Left ventricle myocardium inferior (tissue), 1 donor: ENCODE measurements at regions not wholly inside any gene's neighbourhood (a gene's known extent, or its start where the extent isn't known, plus 50 kb on each side); places are given as distances from the start of the nearest gene placed in this dataset.
"Not testable (repeated sequence)": the region's sequence is repeated elsewhere in the genome, so short reads cannot be mapped to it uniquely, and the experiment has no call there.

Experiments used
- DNase-seq: peaks from one replicate; pipeline ENCODE4 v3.0.0-alpha.2; 2020
- H3K27ac ChIP-seq: fragments of 200-600 bp; replicated peaks from 2 replicates; pipeline ENCODE4 v1.8.0; 2021
- H3K27me3 ChIP-seq: fragments of 200-600 bp; 2 replicates; pipeline ENCODE4 v1.8.0; 2021; ENCODE audit warnings: low read depth
- H3K36me3 ChIP-seq: fragments of 200-600 bp; 2 replicates; pipeline ENCODE4 v1.8.0; 2021
- H3K4me1 ChIP-seq: fragments of 200-600 bp; 2 replicates; pipeline ENCODE4 v1.8.0; 2021
- H3K4me3 ChIP-seq: fragments of 200-600 bp; 2 replicates; pipeline ENCODE4 v1.8.0; 2021; ENCODE audit warnings: mild to moderate bottlenecking, moderate library complexity
- H3K9me3 ChIP-seq: fragments of 200-600 bp; replicated peaks from 2 replicates; pipeline ENCODE4 v1.8.0; 2021
- CTCF ChIP-seq: fragments of 200-600 bp; IDR thresholded peaks from 2 replicates; pipeline ENCODE4 v1.8.0; 2021; ENCODE audit warnings: antibody characterized with exemption, mild to moderate bottlenecking, borderline replicate concordance
- intact Hi-C: fragments of 100-400 bp; cut with micrococcal nuclease; formaldehyde crosslinking; loops from one replicate; pipeline ENCODE4 v1.11.0; 2022
- donor health status: DM: no; HTN: yes; CAD: no; lungs with severe emphysema.

- Histone ChIP-seq H3K36me3 (no peaks in the 10 kb centered on the region), H3K4me3 (no peak overlapping the region), H3K27me3 (no peaks in the 10 kb centered on the region), H3K4me1 (peaks cover 5% of the 10 kb centered on the region), H3K27ac (peak overlapping the region; percentile 72), H3K9me3 (peaks cover 7% of the 10 kb centered on the region)
- no peak for DNase-seq
- no peak for TF ChIP-seq CTCF
- intact Hi-C loops, result no loop called here
These were observed 276.0 kb downstream of the GJA1 start for GRCh38 chr6:121711472-121711871.

GRCh38 chr6:121717686-121718085 is 282.2 kb downstream of the GJA1 start:
- intact Hi-C loops, result no loop called here

GRCh38 chr6:121720867-121721266 is 285.4 kb downstream of the GJA1 start:
- Histone ChIP-seq H3K4me1 (peaks cover 18% of the 10 kb centered on the region), H3K9me3 (peaks cover 14% of the 10 kb centered on the region)
- H3K27me3 ChIP-seq, intact Hi-C loops, H3K36me3 ChIP-seq, H3K27ac ChIP-seq, H3K4me3 ChIP-seq, DNase-seq: not testable (repeated sequence)

More at GRCh38 chr6:121717686-121718085, 282.2 kb downstream of the GJA1 start:
- Histone ChIP-seq H3K36me3 (no peaks in the 10 kb centered on the region), H3K4me1 (no peaks in the 10 kb centered on the region), H3K27ac (no peak overlapping the region), H3K27me3 (no peaks in the 10 kb centered on the region), H3K4me3 (no peak overlapping the region), H3K9me3 (peaks cover 14% of the 10 kb centered on the region)
- no peak for DNase-seq
- no peak for TF ChIP-seq CTCF

GRCh38 chr6:121723623-121724022 is 288.2 kb downstream of the GJA1 start:
- no peak for DNase-seq

GRCh38 chr6:121724576-121724975 is 289.1 kb downstream of the GJA1 start:
- peaks cover 18% of the 10 kb centered on the region for H3K4me1 ChIP-seq
- DNase-seq, result no peak
- no peaks in the 10 kb centered on the region for H3K36me3 ChIP-seq
- H3K27ac ChIP-seq, result peak overlapping the region; percentile 47
- no peaks in the 10 kb centered on the region for H3K27me3 ChIP-seq
- H3K9me3 ChIP-seq, result peaks cover 14% of the 10 kb centered on the region
- TF ChIP-seq CTCF, result no peak
- intact Hi-C loops, result no loop called here
- H3K4me3 ChIP-seq, result no peak overlapping the region

More at GRCh38 chr6:121723623-121724022, 288.2 kb downstream of the GJA1 start:
- Histone ChIP-seq H3K4me1 (peaks cover 18% of the 10 kb centered on the region), H3K9me3 (peaks cover 14% of the 10 kb centered on the region), H3K27me3 (no peaks in the 10 kb centered on the region), H3K36me3 (no peaks in the 10 kb centered on the region), H3K4me3 (no peak overlapping the region), H3K27ac (peak overlapping the region; percentile 47)
- TF ChIP-seq CTCF, result no peak
- intact Hi-C loops, result no loop called here

GRCh38 chr6:121726596-121726995 is 291.1 kb downstream of the GJA1 start:
- no peak for TF ChIP-seq CTCF
- H3K9me3 ChIP-seq, result no peaks in the 10 kb centered on the region
- no peak for DNase-seq
- no peak overlapping the region for H3K4me3 ChIP-seq
- H3K4me1 ChIP-seq, result peaks cover 18% of the 10 kb centered on the region
- no peak overlapping the region for H3K27ac ChIP-seq
- no peaks in the 10 kb centered on the region for H3K27me3 ChIP-seq
- H3K36me3 ChIP-seq, result no peaks in the 10 kb centered on the region
- intact Hi-C loops, result no loop called here
